Stimulated activated naive CD8-positive, alpha-beta T cell treated with anti-CD3 and anti-CD28 coated beads, Interleukin-15, Interleukin-2, amounts not matched to agents 100 ng/mL and 50 ng/mL, for 24 hours (primary cell): ENCODE measurements at regions not wholly inside any gene's neighbourhood (a gene's known extent, or its start where the extent isn't known, plus 50 kb on each side); places are given as distances from the start of the nearest gene placed in this dataset.

Experiments used
- H3K27ac Mint-ChIP-seq: one replicate; pipeline ENCODE4 v1.8.0; 2021; ENCODE audit warnings: mild to moderate bottlenecking, mixed read lengths
- H3K27me3 Mint-ChIP-seq: one replicate; pipeline ENCODE4 v1.8.0; 2021; ENCODE audit warnings: mixed read lengths
- H3K36me3 Mint-ChIP-seq: one replicate; pipeline ENCODE4 v1.8.0; 2021; ENCODE audit warnings: low read depth, mixed read lengths
- H3K4me1 Mint-ChIP-seq: one replicate; pipeline ENCODE4 v1.8.0; 2021; ENCODE audit warnings: low read depth, mixed read lengths
- H3K4me3 Mint-ChIP-seq: one replicate; pipeline ENCODE4 v1.8.0; 2021; ENCODE audit warnings: mild to moderate bottlenecking, mixed read lengths
- H3K9me3 Mint-ChIP-seq: one replicate; pipeline ENCODE4 v1.8.0; 2021; ENCODE audit warnings: mixed read lengths

GRCh38 chr6:66993272-66993671, 1286.2 kb upstream of the EYS start:
- Mint-ChIP-seq H3K27me3 (no peaks in the 10 kb centered on the region), H3K27ac (no peak overlapping the region), H3K4me3 (no peak overlapping the region), H3K36me3 (no peaks in the 10 kb centered on the region), H3K4me1 (no peaks in the 10 kb centered on the region), H3K9me3 (peaks cover 10% of the 10 kb centered on the region)

- H3K4me1 Mint-ChIP-seq = no peaks in the 10 kb centered on the region
- no peaks in the 10 kb centered on the region for H3K27me3 Mint-ChIP-seq
- H3K36me3 Mint-ChIP-seq = no peaks in the 10 kb centered on the region
- no peak overlapping the region for H3K4me3 Mint-ChIP-seq
- no peak overlapping the region for H3K27ac Mint-ChIP-seq
- peaks cover 11% of the 10 kb centered on the region for H3K9me3 Mint-ChIP-seq
Observed at GRCh38 chr6:66992660-66993059, 1285.6 kb upstream of the EYS start.

- Mint-ChIP-seq H3K27ac (no peak overlapping the region), H3K36me3 (no peaks in the 10 kb centered on the region), H3K4me3 (no peak overlapping the region), H3K4me1 (no peaks in the 10 kb centered on the region), H3K27me3 (no peaks in the 10 kb centered on the region), H3K9me3 (peaks cover 23% of the 10 kb centered on the region)
Observed at GRCh38 chr6:66986940-66987339, 1279.9 kb upstream of the EYS start.

- Mint-ChIP-seq H3K4me1 (no peaks in the 10 kb centered on the region), H3K27me3 (no peaks in the 10 kb centered on the region), H3K36me3 (no peaks in the 10 kb centered on the region), H3K4me3 (no peak overlapping the region), H3K27ac (no peak overlapping the region), H3K9me3 (peaks cover 23% of the 10 kb centered on the region)
Observed at GRCh38 chr6:66985816-66986215, 1278.8 kb upstream of the EYS start.

GRCh38 chr6:66970373-66970772, 1263.3 kb upstream of the EYS start:
- Mint-ChIP-seq H3K4me1 (no peaks in the 10 kb centered on the region), H3K36me3 (no peaks in the 10 kb centered on the region), H3K4me3 (no peak overlapping the region), H3K27me3 (no peaks in the 10 kb centered on the region), H3K27ac (no peak overlapping the region), H3K9me3 (peaks cover 13% of the 10 kb centered on the region)

- no peak overlapping the region for H3K4me3 Mint-ChIP-seq
- H3K9me3 Mint-ChIP-seq = peaks cover 18% of the 10 kb centered on the region
- no peak overlapping the region for H3K27ac Mint-ChIP-seq
- H3K27me3 Mint-ChIP-seq = no peaks in the 10 kb centered on the region
- H3K4me1 Mint-ChIP-seq = no peaks in the 10 kb centered on the region
- no peaks in the 10 kb centered on the region for H3K36me3 Mint-ChIP-seq
Observed at GRCh38 chr6:66965227-66965626, 1258.2 kb upstream of the EYS start.

GRCh38 chr6:66964216-66964615, 1257.2 kb upstream of the EYS start:
- no peaks in the 10 kb centered on the region for H3K36me3 Mint-ChIP-seq
- no peak overlapping the region for H3K4me3 Mint-ChIP-seq
- H3K9me3 Mint-ChIP-seq = peaks cover 18% of the 10 kb centered on the region
- H3K27me3 Mint-ChIP-seq = no peaks in the 10 kb centered on the region
- no peak overlapping the region for H3K27ac Mint-ChIP-seq
- no peaks in the 10 kb centered on the region for H3K4me1 Mint-ChIP-seq

- H3K27ac Mint-ChIP-seq = no peak overlapping the region
- H3K9me3 Mint-ChIP-seq = peaks cover 11% of the 10 kb centered on the region
- H3K4me1 Mint-ChIP-seq = no peaks in the 10 kb centered on the region
- no peaks in the 10 kb centered on the region for H3K27me3 Mint-ChIP-seq
- no peak overlapping the region for H3K4me3 Mint-ChIP-seq
- H3K36me3 Mint-ChIP-seq = no peaks in the 10 kb centered on the region
Observed at GRCh38 chr6:66962082-66962481, 1255.1 kb upstream of the EYS start.

- H3K9me3 Mint-ChIP-seq = peaks cover 11% of the 10 kb centered on the region
- H3K4me3 Mint-ChIP-seq = no peak overlapping the region
- no peaks in the 10 kb centered on the region for H3K4me1 Mint-ChIP-seq
- H3K27me3 Mint-ChIP-seq = no peaks in the 10 kb centered on the region
- no peak overlapping the region for H3K27ac Mint-ChIP-seq
- no peaks in the 10 kb centered on the region for H3K36me3 Mint-ChIP-seq
Observed at GRCh38 chr6:66961191-66961590, 1254.2 kb upstream of the EYS start.

GRCh38 chr6:66949191-66949661, 1242.2 kb upstream of the EYS start:
- no peaks in the 10 kb centered on the region for H3K4me1 Mint-ChIP-seq
- H3K9me3 Mint-ChIP-seq = peaks cover 10% of the 10 kb centered on the region
- no peak overlapping the region for H3K4me3 Mint-ChIP-seq
- H3K36me3 Mint-ChIP-seq = no peaks in the 10 kb centered on the region
- no peak overlapping the region for H3K27ac Mint-ChIP-seq
- no peaks in the 10 kb centered on the region for H3K27me3 Mint-ChIP-seq

- Mint-ChIP-seq H3K27me3 (no peaks in the 10 kb centered on the region), H3K4me1 (no peaks in the 10 kb centered on the region), H3K4me3 (no peak overlapping the region), H3K9me3 (peaks cover 17% of the 10 kb centered on the region), H3K27ac (no peak overlapping the region), H3K36me3 (no peaks in the 10 kb centered on the region)
Observed at GRCh38 chr6:66948106-66948505, 1241.1 kb upstream of the EYS start.

- no peaks in the 10 kb centered on the region for H3K4me1 Mint-ChIP-seq
- no peak overlapping the region for H3K27ac Mint-ChIP-seq
- no peaks in the 10 kb centered on the region for H3K36me3 Mint-ChIP-seq
- no peak overlapping the region for H3K4me3 Mint-ChIP-seq
- no peaks in the 10 kb centered on the region for H3K27me3 Mint-ChIP-seq
- peaks cover 17% of the 10 kb centered on the region for H3K9me3 Mint-ChIP-seq
Observed at GRCh38 chr6:66940003-66940402, 1233.0 kb upstream of the EYS start.

GRCh38 chr6:66937180-66937579, 1230.2 kb upstream of the EYS start:
- Mint-ChIP-seq H3K9me3 (peaks cover 15% of the 10 kb centered on the region), H3K27ac (no peak overlapping the region), H3K4me1 (no peaks in the 10 kb centered on the region), H3K36me3 (no peaks in the 10 kb centered on the region), H3K4me3 (no peak overlapping the region), H3K27me3 (no peaks in the 10 kb centered on the region)

GRCh38 chr6:66935612-66936011, 1228.6 kb upstream of the EYS start:
- Mint-ChIP-seq H3K27ac (no peak overlapping the region), H3K4me1 (no peaks in the 10 kb centered on the region), H3K36me3 (no peaks in the 10 kb centered on the region), H3K4me3 (no peak overlapping the region), H3K27me3 (no peaks in the 10 kb centered on the region), H3K9me3 (peaks cover 11% of the 10 kb centered on the region)

- Mint-ChIP-seq H3K27ac (no peak overlapping the region), H3K36me3 (no peaks in the 10 kb centered on the region), H3K4me1 (no peaks in the 10 kb centered on the region), H3K4me3 (no peak overlapping the region), H3K27me3 (no peaks in the 10 kb centered on the region), H3K9me3 (peaks cover 7% of the 10 kb centered on the region)
Observed at GRCh38 chr6:66931787-66932186, 1224.8 kb upstream of the EYS start.

- Mint-ChIP-seq H3K27ac (no peak overlapping the region), H3K9me3 (peaks cover 16% of the 10 kb centered on the region)
Observed at GRCh38 chr6:66930559-66931290, 1223.7 kb upstream of the EYS start.

More at GRCh38 chr6:66930559-66931290, 1223.7 kb upstream of the EYS start:
- Mint-ChIP-seq H3K27me3 (no peaks in the 10 kb centered on the region), H3K4me3 (no peak overlapping the region), H3K4me1 (no peaks in the 10 kb centered on the region), H3K36me3 (no peaks in the 10 kb centered on the region)
